ENCODE measurements at regions not wholly inside any gene's neighbourhood (a gene's known extent, or its start where the extent isn't known, plus 50 kb on each side); places are given as distances from the start of the nearest gene placed in this dataset.

DNA sequence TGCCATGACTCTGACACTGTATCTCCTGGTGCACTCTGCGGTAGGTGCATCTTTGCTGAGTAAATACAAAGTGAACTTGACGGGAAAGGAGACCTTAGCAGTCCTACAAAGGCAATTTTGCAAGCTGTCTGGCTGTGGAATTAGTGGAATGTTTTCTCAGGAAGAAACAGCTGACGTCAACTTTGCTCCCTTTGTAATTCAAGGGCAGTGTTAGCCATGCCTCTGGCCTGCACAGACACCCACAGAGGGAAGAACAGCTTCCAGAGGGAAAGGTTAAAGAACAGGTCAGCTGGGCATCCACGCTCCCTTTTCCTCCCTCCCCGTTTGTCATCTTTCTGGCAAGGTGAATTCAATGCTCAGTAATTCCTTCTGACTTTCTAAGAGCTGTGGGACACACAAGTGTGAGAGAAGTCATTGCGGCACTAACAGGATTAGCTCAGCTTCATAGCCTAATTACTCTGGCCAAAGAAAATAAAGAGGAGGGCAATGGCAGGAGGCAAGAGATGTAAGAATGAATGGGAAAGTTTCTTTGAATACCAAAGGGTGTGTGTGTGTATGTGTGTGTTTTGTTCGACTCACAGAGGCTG is 476.9 kb upstream of the GOT2 start:
- TF ChIP-seq CTCF (IDR thresholded peaks at IDR 0.05) (no peak), POLR2A (IDR thresholded peaks at IDR 0.05) (no peak)

All from uterus (tissue), 2 donors.